Heart right ventricle (tissue), 16 donors: ENCODE measurements at regions not wholly inside any gene's neighbourhood (a gene's known extent, or its start where the extent isn't known, plus 50 kb on each side); places are given as distances from the start of the nearest gene placed in this dataset.

Experiments
- ATAC-seq, 8 donors: fragments of 200-7000 bp; cut with Tn5 transposase; one replicate each; pipeline ENCODE4 v1.9.1; 2020; ENCODE audit warnings: mild to moderate bottlenecking in 8 of 8, moderate library complexity in 8 of 8, moderate number of reproducible peaks in 1 of 8
- DNase-seq, 2 donors: peaks; one replicate each; pipeline ENCODE4 v3.0.0-alpha.2; 2020
- H3K27ac ChIP-seq, 10 donors: fragments of 200-600 bp; sonication (generic) in 2 of 10; one replicate each; pipeline versions ENCODE4 v1.5.0 to v1.8.0; 2020 to 2022; ENCODE audit warnings: mild to moderate bottlenecking in 3 of 10
- H3K27me3 ChIP-seq, 7 donors: fragments of 200-600 bp; one replicate each; pipeline ENCODE4 v1.8.0; 2021 to 2022; ENCODE audit warnings: mild to moderate bottlenecking in 2 of 7
- H3K36me3 ChIP-seq, 9 donors: fragments of 200-600 bp; sonication (generic) in 1 of 9; one replicate each; pipeline versions ENCODE4 v1.5.0 to v1.8.0; 2020 to 2022; ENCODE audit warnings: mild to moderate bottlenecking in 2 of 9
- H3K4me1 ChIP-seq, 9 donors: fragments of 200-600 bp; sonication (generic) in 1 of 9; one replicate each; pipeline versions ENCODE4 v1.5.0 to v1.8.0; 2020 to 2022; ENCODE audit warnings: mild to moderate bottlenecking in 4 of 9
- H3K4me3 ChIP-seq, 10 donors: fragments of 200-600 bp; sonication (generic) in 2 of 10; one replicate each; pipeline versions ENCODE4 v1.5.0 to v1.8.0; 2020 to 2022; ENCODE audit warnings: mild to moderate bottlenecking in 7 of 10, moderate library complexity in 2 of 10
- H3K9me3 ChIP-seq, 11 donors: fragments of 200-600 bp in 10 of 11; sonication (generic) in 2 of 11; one replicate each; pipeline versions ENCODE4 v1.5.0 to v1.8.0; 2013 to 2022; ENCODE audit warnings: mild to moderate bottlenecking in 2 of 11, control low read depth in 1 of 11, moderate library complexity in 1 of 11
- WGBS, 2 donors: extraction: QIAGEN DNeasy Blood & Tissue Kit; methylation state at CpG; one replicate each; pipeline ENCODE4 v1.1.7; 2013; ENCODE audit warnings: inconsistent platforms in 1 of 2; 5-methylcytosine and 5-hydroxymethylcytosine counted together
- intact Hi-C, 10 donors: fragments of 100-400 bp; cut with DNase I; formaldehyde crosslinking; loops; one replicate each; pipeline versions ENCODE4 v1.11.1 to v1.14.2; 2022
- TF ChIP-seq, protein P1 (sequence below), 9 donors: fragments of 200-600 bp; sonication (generic) in 2 of 9; IDR thresholded peaks; one replicate each; pipeline versions ENCODE4 v1.5.0 to v1.8.0; 2021 to 2022; ENCODE audit warnings: antibody characterized with exemption in 9 of 9, mild to moderate bottlenecking in 5 of 9, moderate library complexity in 1 of 9
- donor health status: Arrhythmogenic right ventricular cardiomyopathy.
- donor health status: ischemic (EF 13 %, LVEDD 7.1; RV severe dilation, severe dysfunction).
- donor health status: healthy with polysubstance abuse.
- donor health status: DM: no; HTN: yes; CAD: no.
- donor health status: DM: no; HTN: no; CAD: no.
- donor health status: ischemic (EF 25% LVEDD 6.9; RV normal size, moderate dysfunction).
- donor health status: ischemic (EF 25% LVEDD 5.7; RV mildly dilated, moderate dysfunction).
- donor health status: healthy.
- donor health status: DM: yes; HTN: yes; CAD: no.
- donor health status: Ischemic cardiomyopathy.
- donor health status: ischemic (EF 35%, LVEDD 5.7; RV mildly dilated, moderate dysfunction).
- donor health status: nonischemic (EF 11% LVEDD 7.7; RV severe dilation, severe dysfunction).
- donor health status: DM: yes; HTN: yes; CAD: no.
- donor health status: PGD.
- donor health status: ischemic (EF 29% LVEDD 5.4; RV normal size, mild dysfunction).
- donor health status: nonischemic (EF 23%, LVEDD 6.1; RV moderate dilation, normal function).

- 92 to 97% methylated on average over 4 of the region's 4 CpGs for WGBS, 2 donors
- intact Hi-C loops, result no loop called here
- ATAC-seq (no peak), DNase-seq (no peak)
- Histone ChIP-seq H3K4me3 (no peak overlapping the region), H3K27ac (no peak overlapping the region), H3K36me3 (no peaks in the 10 kb centered on the region), H3K4me1 (no peaks in the 10 kb centered on the region), H3K27me3 (peaks cover 0 to 6% (median 0%) of the 10 kb centered on the region in 7 donors), H3K9me3 (no peaks in the 10 kb centered on the region)
- TF ChIP-seq, protein P1, sequence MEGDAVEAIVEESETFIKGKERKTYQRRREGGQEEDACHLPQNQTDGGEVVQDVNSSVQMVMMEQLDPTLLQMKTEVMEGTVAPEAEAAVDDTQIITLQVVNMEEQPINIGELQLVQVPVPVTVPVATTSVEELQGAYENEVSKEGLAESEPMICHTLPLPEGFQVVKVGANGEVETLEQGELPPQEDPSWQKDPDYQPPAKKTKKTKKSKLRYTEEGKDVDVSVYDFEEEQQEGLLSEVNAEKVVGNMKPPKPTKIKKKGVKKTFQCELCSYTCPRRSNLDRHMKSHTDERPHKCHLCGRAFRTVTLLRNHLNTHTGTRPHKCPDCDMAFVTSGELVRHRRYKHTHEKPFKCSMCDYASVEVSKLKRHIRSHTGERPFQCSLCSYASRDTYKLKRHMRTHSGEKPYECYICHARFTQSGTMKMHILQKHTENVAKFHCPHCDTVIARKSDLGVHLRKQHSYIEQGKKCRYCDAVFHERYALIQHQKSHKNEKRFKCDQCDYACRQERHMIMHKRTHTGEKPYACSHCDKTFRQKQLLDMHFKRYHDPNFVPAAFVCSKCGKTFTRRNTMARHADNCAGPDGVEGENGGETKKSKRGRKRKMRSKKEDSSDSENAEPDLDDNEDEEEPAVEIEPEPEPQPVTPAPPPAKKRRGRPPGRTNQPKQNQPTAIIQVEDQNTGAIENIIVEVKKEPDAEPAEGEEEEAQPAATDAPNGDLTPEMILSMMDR (IDR thresholded peaks at IDR 0.05), result no peak
Measured at GRCh38 chr7:25575634-25576033, 347.3 kb upstream of the NPVF start.

GRCh38 chr7:25578991-25579777 lies 350.9 kb upstream of the NPVF start:
- TF ChIP-seq, protein P1 (IDR thresholded peaks at IDR 0.05), result no peak
- no peaks in the 10 kb centered on the region for H3K4me1 ChIP-seq
- intact Hi-C loops, result no loop called here
- H3K4me3 ChIP-seq, result no peak overlapping the region
- H3K36me3 ChIP-seq, result no peaks in the 10 kb centered on the region
- peaks cover 0 to 6% (median 0%) of the 10 kb centered on the region in 7 donors for H3K27me3 ChIP-seq
- H3K9me3 ChIP-seq, result no peaks in the 10 kb centered on the region
- 24 to 45% methylated on average over 3 of the region's 3 CpGs for WGBS, 2 donors
- DNase-seq (no peak), ATAC-seq (no peak)
- H3K27ac ChIP-seq, result no peak overlapping the region

GRCh38 chr7:25579778-25580075 lies 351.4 kb upstream of the NPVF start:
- no peak overlapping the region for H3K4me3 ChIP-seq
- WGBS, 2 donors, result 57 to 71% methylated on average over 4 of the region's 4 CpGs
- H3K36me3 ChIP-seq, result no peaks in the 10 kb centered on the region
- H3K27ac ChIP-seq, result no peak overlapping the region
- intact Hi-C loops, result no loop called here
- H3K9me3 ChIP-seq, result no peaks in the 10 kb centered on the region
- H3K4me1 ChIP-seq, result no peaks in the 10 kb centered on the region
- no peak for ATAC-seq
- TF ChIP-seq, protein P1 (IDR thresholded peaks at IDR 0.05), result no peak
- H3K27me3 ChIP-seq, result peaks cover 0 to 6% (median 0%) of the 10 kb centered on the region in 7 donors
- DNase-seq, result no peak

GRCh38 chr7:25580141-25580540 lies 351.9 kb upstream of the NPVF start:
- DNase-seq (no peak), ATAC-seq (no peak)
- WGBS, 2 donors, result 71 to 72% methylated on average over 4 of the region's 4 CpGs
- no peaks in the 10 kb centered on the region for H3K36me3 ChIP-seq
- H3K27ac ChIP-seq, result no peak overlapping the region
- peaks cover 0 to 6% (median 0%) of the 10 kb centered on the region in 7 donors for H3K27me3 ChIP-seq
- H3K4me1 ChIP-seq, result no peaks in the 10 kb centered on the region
- H3K4me3 ChIP-seq, result no peak overlapping the region
- H3K9me3 ChIP-seq, result no peaks in the 10 kb centered on the region
- TF ChIP-seq, protein P1 (IDR thresholded peaks at IDR 0.05), result no peak
- intact Hi-C loops, result no loop called here
